H1 (cell line): ENCODE measurements at regions not wholly inside any gene's neighbourhood (a gene's known extent, or its start where the extent isn't known, plus 50 kb on each side); places are given as distances from the start of the nearest gene placed in this dataset.

ENCODE experiments used
- CTCF ChIA-PET: fragments of 300-600 bp; sonication (Branson Sonifier 250); formaldehyde crosslinking; loops from one replicate; lab custom pipeline; 2021; ENCODE audit not compliant: partially characterized antibody; lab: Charles Lee
- POLR2A ChIA-PET: fragments of 300-600 bp; sonication (Branson Sonifier 250); formaldehyde crosslinking; loops from one replicate; lab custom pipeline; 2021; ENCODE audit warnings: inconsistent platforms; ENCODE audit not compliant: partially characterized antibody; lab: Charles Lee
- DNase-seq, 2 experiments: peaks; one replicate each; pipeline versions ENCODE4 v3.0.0 to v3.0.0-alpha.2; 2010 to 2022; ENCODE audit warnings: low spot score in 2 of 2, low read depth in 1 of 2, mixed read lengths in 1 of 2
- FAIRE-seq: peaks from 2 replicates; lab custom pipeline; 2011; peaks lifted over from hg19 to GRCh38; lab: Jason Lieb, UNC
- H2AFZ ChIP-seq: 2 replicates; pipeline ENCODE4 v1.8.1; 2012; ENCODE audit warnings: low read length, inconsistent platforms
- H2AK5ac ChIP-seq: 2 replicates; pipeline ENCODE4 v1.6.1; 2013; ENCODE audit warnings: low read depth, low read length
- H2BK120ac ChIP-seq: replicated peaks from 2 replicates; pipeline ENCODE3; 2013; ENCODE audit warnings: low read depth, low read length, inconsistent platforms
- H2BK12ac ChIP-seq: 2 replicates; pipeline ENCODE4 v1.6.1; 2013; ENCODE audit warnings: low read depth, low read length
- H2BK15ac ChIP-seq: 2 replicates; pipeline ENCODE4 v1.6.1; 2013; ENCODE audit warnings: low read length
- H2BK20ac ChIP-seq: 2 replicates; pipeline ENCODE4 v1.6.1; 2013; ENCODE audit warnings: low read length
- H2BK5ac ChIP-seq: 2 replicates; pipeline ENCODE4 v1.6.1; 2013; ENCODE audit warnings: low read depth, low read length
- H3K14ac ChIP-seq: 2 replicates; pipeline ENCODE4 v1.6.1; 2013; ENCODE audit warnings: inconsistent platforms; ENCODE audit not compliant: insufficient read length
- H3K18ac ChIP-seq: 2 replicates; pipeline ENCODE4 v1.6.1; 2013; ENCODE audit warnings: low read length; ENCODE audit errors: extremely low read depth
- H3K23ac ChIP-seq: 2 replicates; pipeline ENCODE4 v1.6.1; 2013; ENCODE audit warnings: inconsistent platforms; ENCODE audit not compliant: insufficient read length
- H3K23me2 ChIP-seq: 2 replicates; pipeline ENCODE4 v1.6.1; 2013; ENCODE audit warnings: low read depth, low read length
- H3K27ac ChIP-seq: 2 replicates; pipeline ENCODE4 v1.6.1; 2011; ENCODE audit warnings: low read depth, low read length, inconsistent platforms
- H3K27me3 ChIP-seq, 4 experiments: replicated peaks in 1 of 4; 1 replicate in 1 of 4; 2 replicates in 3 of 4; pipeline versions ENCODE4 v1.6.1 to v1.8.1; 2011 to 2013; ENCODE audit warnings: low read length in 3 of 4, mild to moderate bottlenecking in 3 of 4, inconsistent platforms in 2 of 4, mixed read lengths in 2 of 4, moderate library complexity in 1 of 4; ENCODE audit not compliant: control insufficient read depth in 3 of 4, insufficient read depth in 3 of 4; ENCODE audit errors: extremely low read depth in 1 of 4
- H3K36me3 ChIP-seq, 4 experiments: 2 replicates each; pipeline versions ENCODE4 v1.6.1 to v1.8.1; 2011 to 2013; ENCODE audit warnings: mild to moderate bottlenecking in 4 of 4, low read length in 3 of 4, moderate library complexity in 2 of 4, control low read depth in 1 of 4, inconsistent platforms in 1 of 4; ENCODE audit not compliant: insufficient read depth in 4 of 4, control insufficient read depth in 2 of 4
- H3K4ac ChIP-seq: replicated peaks from 2 replicates; pipeline ENCODE3; 2013; ENCODE audit warnings: low read length, low read depth, mixed read lengths, inconsistent platforms; ENCODE audit not compliant: insufficient read length
- H3K4me1 ChIP-seq, 4 experiments: replicated peaks in 1 of 4; 1 replicate in 1 of 4; 2 replicates in 3 of 4; pipeline versions ENCODE4 v1.6.1 to v1.8.1; 2011 to 2013; ENCODE audit warnings: low read length in 3 of 4, inconsistent platforms in 2 of 4, mixed read lengths in 1 of 4; ENCODE audit not compliant: insufficient read depth in 4 of 4, control insufficient read depth in 3 of 4
- H3K4me2 ChIP-seq, 2 experiments: 2 replicates each; pipeline versions ENCODE4 v1.6.1 to v1.8.1; 2011 to 2013; ENCODE audit warnings: low read depth in 2 of 2, low read length in 2 of 2, control low read depth in 1 of 2, inconsistent platforms in 1 of 2, mild to moderate bottlenecking in 1 of 2; ENCODE audit not compliant: insufficient read depth in 1 of 2
- H3K4me3 ChIP-seq, 4 experiments: fragments of 200-600, 300-600 bp in 1 of 4; sonication (generic), shearing (Covaris generic), sonication (Bioruptor Twin) in 1 of 4; 2 replicates each; pipeline versions ENCODE4 v1.5.1 to v1.8.1; 2011 to 2016; ENCODE audit warnings: low read length in 4 of 4, low read depth in 3 of 4, control low read depth in 2 of 4, inconsistent platforms in 2 of 4, mild to moderate bottlenecking in 2 of 4, mixed read lengths in 1 of 4, moderate library complexity in 1 of 4; ENCODE audit not compliant: insufficient read depth in 2 of 4; ENCODE audit errors: extremely low read depth in 1 of 4
- H3K56ac ChIP-seq: replicated peaks from 2 replicates; pipeline ENCODE3; 2013; ENCODE audit warnings: low read depth, mild to moderate bottlenecking, mixed read lengths, low read length, inconsistent platforms; ENCODE audit not compliant: insufficient read length
- H3K79me1 ChIP-seq: 2 replicates; pipeline ENCODE4 v1.6.1; 2013; ENCODE audit warnings: low read depth, low read length, control low read depth
- H3K79me2 ChIP-seq, 2 experiments: 2 replicates each; pipeline versions ENCODE4 v1.6.1 to v1.8.1; 2012 to 2013; ENCODE audit warnings: low read length in 2 of 2, mild to moderate bottlenecking in 2 of 2, inconsistent platforms in 1 of 2; ENCODE audit not compliant: insufficient read depth in 2 of 2, control insufficient read depth in 1 of 2
- H3K9ac ChIP-seq, 4 experiments: replicated peaks in 1 of 4; 1 replicate in 1 of 4; 2 replicates in 3 of 4; pipeline versions ENCODE4 v1.6.1 to v1.8.1; 2011 to 2013; ENCODE audit warnings: low read depth in 3 of 4, low read length in 3 of 4, control low read depth in 2 of 4, mild to moderate bottlenecking in 2 of 4, moderate library complexity in 2 of 4, inconsistent platforms in 1 of 4; ENCODE audit errors: extremely low read depth in 1 of 4
- H3K9me3 ChIP-seq, 2 experiments: 2 replicates each; pipeline versions ENCODE4 v1.6.1 to v1.8.1; 2012 to 2013; ENCODE audit warnings: mild to moderate bottlenecking in 2 of 2, moderate library complexity in 2 of 2, control low read depth in 1 of 2, inconsistent platforms in 1 of 2, low read depth in 1 of 2, low read length in 1 of 2, mixed read lengths in 1 of 2; ENCODE audit not compliant: insufficient read depth in 2 of 2
- H4K20me1 ChIP-seq, 2 experiments: replicated peaks in 1 of 2; 2 replicates each; pipeline versions ENCODE3 to v1.8.1; 2011 to 2013; ENCODE audit warnings: inconsistent platforms in 2 of 2, low read length in 2 of 2, mild to moderate bottlenecking in 1 of 2; ENCODE audit not compliant: insufficient read depth in 2 of 2, control insufficient read depth in 1 of 2
- H4K5ac ChIP-seq: 2 replicates; pipeline ENCODE4 v1.6.1; 2013; ENCODE audit warnings: low read length, low read depth, mixed read lengths, inconsistent platforms; ENCODE audit not compliant: insufficient read length
- H4K8ac ChIP-seq: 2 replicates; pipeline ENCODE4 v1.8.0; 2013; ENCODE audit warnings: mild to moderate bottlenecking, moderate library complexity, low read length, inconsistent platforms; ENCODE audit not compliant: insufficient read depth; ENCODE audit errors: extremely low read depth
- H4K91ac ChIP-seq: replicated peaks from 2 replicates; pipeline ENCODE3; 2013; ENCODE audit warnings: low read length, mixed read lengths, inconsistent platforms; ENCODE audit not compliant: insufficient read length
- BRCA1 ChIP-seq: IDR thresholded peaks from 2 replicates; pipeline ENCODE4 v1.6.1; 2012; ENCODE audit warnings: low read depth, low read length, improper control_type of control experiment
- FOSL1 ChIP-seq: IDR thresholded peaks from 2 replicates; pipeline ENCODE4 v1.6.1; 2011; ENCODE audit warnings: mild to moderate bottlenecking, low read depth, low read length, moderate library complexity; ENCODE audit not compliant: insufficient read depth
- GTF2F1 ChIP-seq: IDR thresholded peaks from 2 replicates; pipeline ENCODE4 v1.6.1; 2012; ENCODE audit warnings: low read depth, low read length, improper control_type of control experiment, borderline replicate concordance
- JUND ChIP-seq: IDR thresholded peaks from 2 replicates; pipeline ENCODE4 v1.6.1; 2011; ENCODE audit warnings: mild to moderate bottlenecking, improper control_type of control experiment, low read length
- MAFK ChIP-seq: IDR thresholded peaks from 2 replicates; pipeline ENCODE4 v1.6.1; 2012; ENCODE audit warnings: low read depth, mild to moderate bottlenecking, improper control_type of control experiment, low read length
- NRF1 ChIP-seq: IDR thresholded peaks from 2 replicates; pipeline ENCODE4 v1.6.1; 2011; ENCODE audit warnings: mild to moderate bottlenecking, low read depth, low read length, improper control_type of control experiment
- RBBP5 ChIP-seq: IDR thresholded peaks from 2 replicates; pipeline ENCODE4 v1.7.1; 2012; ENCODE audit warnings: low read depth, mild to moderate bottlenecking, inconsistent platforms, low read length, moderate library complexity, borderline replicate concordance
- SAP30 ChIP-seq: fragments of 300-600 bp; sonication (generic); IDR thresholded peaks from 2 replicates; pipeline ENCODE4 v1.7.1; 2012; ENCODE audit warnings: low read length, moderate library complexity, mild to moderate bottlenecking, inconsistent platforms; ENCODE audit not compliant: insufficient read depth, insufficient replicate concordance
- SIRT6 ChIP-seq: IDR thresholded peaks from one replicate; pipeline ENCODE4 v1.7.1; 2012; ENCODE audit warnings: low read length, inconsistent platforms
- WGBS, 2 experiments: shearing (Covaris generic) in 1 of 2; methylation state at CpG; one replicate each; pipeline versions ENCODE4 v1.1.6 to v1.1.7; 2013 to 2015; ENCODE audit warnings: low lambda C conversion rate in 2 of 2, mixed read lengths in 2 of 2, inconsistent platforms in 1 of 2, low coverage in 1 of 2, missing lambda C conversion rate in 1 of 2; ENCODE audit not compliant: insufficient replicate concordance in 2 of 2, insufficient coverage in 1 of 2, insufficient read length in 1 of 2; ENCODE audit errors: extremely low coverage in 1 of 2, missing lambda C conversion rate in 1 of 2; 5-methylcytosine and 5-hydroxymethylcytosine counted together
- TF ChIP-seq, protein P1 (sequence below): IDR thresholded peaks from 2 replicates; pipeline ENCODE4 v1.6.1; 2012; ENCODE audit warnings: inconsistent platforms
- TF ChIP-seq, protein P2 (sequence below): IDR thresholded peaks from 2 replicates; pipeline ENCODE4 v1.6.1; 2011; ENCODE audit warnings: low read depth, mild to moderate bottlenecking, low read length; ENCODE audit not compliant: insufficient read depth

DNA sequence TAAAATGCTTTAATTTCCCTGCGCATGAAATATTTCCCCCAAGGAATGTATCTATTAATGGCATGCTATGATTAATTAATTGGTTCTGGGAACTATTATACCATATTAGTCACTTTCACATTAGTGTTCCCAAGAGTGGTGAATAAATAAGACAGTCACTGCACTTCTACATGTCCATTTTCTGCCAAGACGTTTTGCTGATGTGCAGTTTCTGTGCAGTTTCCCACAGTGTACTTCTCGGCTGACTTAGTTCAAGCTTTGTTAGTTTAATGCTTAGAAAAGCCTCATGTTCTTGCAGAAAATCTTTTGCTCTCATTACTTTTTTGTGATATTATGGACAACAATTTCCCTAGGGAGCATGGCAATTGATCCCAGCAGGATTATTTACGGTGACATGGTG is 1014.5 kb downstream of the BRINP3 start:
- no peaks in the 10 kb centered on the region for H3K79me1 ChIP-seq
- TF ChIP-seq RBBP5 (no peak), BRCA1 (no peak), JUND (no peak), MAFK (no peak), GTF2F1 (no peak), FOSL1 (no peak), NRF1 (no peak), SAP30 (no peak), SIRT6 (no peak)
- TF ChIP-seq, protein P1, sequence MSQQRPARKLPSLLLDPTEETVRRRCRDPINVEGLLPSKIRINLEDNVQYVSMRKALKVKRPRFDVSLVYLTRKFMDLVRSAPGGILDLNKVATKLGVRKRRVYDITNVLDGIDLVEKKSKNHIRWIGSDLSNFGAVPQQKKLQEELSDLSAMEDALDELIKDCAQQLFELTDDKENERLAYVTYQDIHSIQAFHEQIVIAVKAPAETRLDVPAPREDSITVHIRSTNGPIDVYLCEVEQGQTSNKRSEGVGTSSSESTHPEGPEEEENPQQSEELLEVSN: no peak
- TF ChIP-seq, protein P2, sequence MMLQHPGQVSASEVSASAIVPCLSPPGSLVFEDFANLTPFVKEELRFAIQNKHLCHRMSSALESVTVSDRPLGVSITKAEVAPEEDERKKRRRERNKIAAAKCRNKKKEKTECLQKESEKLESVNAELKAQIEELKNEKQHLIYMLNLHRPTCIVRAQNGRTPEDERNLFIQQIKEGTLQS: no peak

More for the DNA sequence above, 1014.5 kb downstream of the BRINP3 start:
- H3K4ac ChIP-seq: no peak overlapping the region
- POLR2A ChIA-PET: no interaction called here
- H2BK5ac ChIP-seq: no peak overlapping the region
- no peak overlapping the region for H3K4me3 ChIP-seq
- no peaks in the 10 kb centered on the region for H3K79me2 ChIP-seq
- H3K23ac ChIP-seq: no peak overlapping the region
- H3K27me3 ChIP-seq: no peaks in the 10 kb centered on the region
- H2BK12ac ChIP-seq: no peak overlapping the region
- no peaks in the 10 kb centered on the region for H4K20me1 ChIP-seq
- H3K56ac ChIP-seq: no peak overlapping the region
- H2BK15ac ChIP-seq: no peak overlapping the region
- H3K23me2 ChIP-seq: no peaks in the 10 kb centered on the region
- no peaks in the 10 kb centered on the region for H3K4me1 ChIP-seq
- no peak overlapping the region for H4K8ac ChIP-seq
- H2BK120ac ChIP-seq: no peak overlapping the region
- no peaks in the 10 kb centered on the region for H3K9me3 ChIP-seq
- H3K27ac ChIP-seq: no peak overlapping the region
- H3K4me2 ChIP-seq: no peak overlapping the region
- no peak overlapping the region for H3K14ac ChIP-seq
- no peak overlapping the region for H2AK5ac ChIP-seq
- no peak overlapping the region for H4K91ac ChIP-seq
- H3K9ac ChIP-seq: no peak overlapping the region
- no peaks in the 10 kb centered on the region for H3K36me3 ChIP-seq
- H3K18ac ChIP-seq: no peak overlapping the region
- DNase-seq: no peak
- H2AFZ ChIP-seq: no peak overlapping the region
- no peak overlapping the region for H4K5ac ChIP-seq
- 95% methylated on average over 4 of the region's 4 CpGs; no CpG with 5 or more reads in 1 of the 2 experiments for WGBS, 2 experiments
- CTCF ChIA-PET: no interaction called here
- no peak overlapping the region for H2BK20ac ChIP-seq
- FAIRE-seq: no peak
